Left renal pelvis (tissue), 4 donors: ENCODE measurements at regions not wholly inside any gene's neighbourhood (a gene's known extent, or its start where the extent isn't known, plus 50 kb on each side); places are given as distances from the start of the nearest gene placed in this dataset.

Experiments used
- DNase-seq, 4 donors: peaks; one replicate each; pipeline ENCODE4 v3.0.0-alpha.2; 2013; ENCODE audit warnings: low read depth in 4 of 4, low spot score in 3 of 4

GRCh38 chr15:95266451-95267061 lies 1035.2 kb downstream of the MCTP2 start:
- no peak for DNase-seq

- DNase-seq = no peak
Observed at GRCh38 chr15:95267481-95267880, 1036.1 kb downstream of the MCTP2 start.

GRCh38 chr15:95269242-95270183 lies 1038.2 kb downstream of the MCTP2 start:
- DNase-seq = no peak

- no peak for DNase-seq
Observed at GRCh38 chr15:95274101-95274500, 1042.7 kb downstream of the MCTP2 start.

GRCh38 chr15:95277266-95277665 lies 1045.9 kb downstream of the MCTP2 start:
- DNase-seq = no peak

GRCh38 chr15:95278532-95279245 lies 1047.3 kb downstream of the MCTP2 start:
- DNase-seq = no peak

- no peak for DNase-seq
Observed at GRCh38 chr15:95279277-95280019, 1048.1 kb downstream of the MCTP2 start.

- DNase-seq = no peak
Observed at GRCh38 chr15:95280711-95281110, 1049.3 kb downstream of the MCTP2 start.

- DNase-seq = no peak
Observed at GRCh38 chr15:95281470-95281869, 1049.0 kb upstream of the NR2F2 start.

GRCh38 chr15:95284492-95284891 lies 1046.0 kb upstream of the NR2F2 start:
- DNase-seq = no peak

GRCh38 chr15:95284933-95285421 lies 1045.5 kb upstream of the NR2F2 start:
- DNase-seq = no peak

- no peak for DNase-seq
Observed at GRCh38 chr15:95286352-95286880, 1044.1 kb upstream of the NR2F2 start.

- no peak for DNase-seq
Observed at GRCh38 chr15:95287720-95288103, 1042.8 kb upstream of the NR2F2 start.

GRCh38 chr15:95288626-95289025 lies 1041.9 kb upstream of the NR2F2 start:
- DNase-seq = no peak

GRCh38 chr15:95290176-95290974 lies 1040.1 kb upstream of the NR2F2 start:
- DNase-seq = no peak

GRCh38 chr15:95291898-95292472 lies 1038.5 kb upstream of the NR2F2 start:
- DNase-seq = no peak

- no peak for DNase-seq
Observed at GRCh38 chr15:95292785-95293450, 1037.6 kb upstream of the NR2F2 start.

- DNase-seq = no peak
Observed at GRCh38 chr15:95293456-95294031, 1037.0 kb upstream of the NR2F2 start.
